GM12872 (cell line): ENCODE measurements at regions not wholly inside any gene's neighbourhood (a gene's known extent, or its start where the extent isn't known, plus 50 kb on each side); places are given as distances from the start of the nearest gene placed in this dataset.
A peak's percentile ranks its signal among the peaks of the same experiment; 100 is the strongest.

Experiments
- CTCF ChIP-seq: IDR thresholded peaks from 3 replicates; pipeline ENCODE4 v1.5.1; 2011; ENCODE audit warnings: low read depth, mild to moderate bottlenecking, low read length, moderate library complexity; ENCODE audit not compliant: insufficient read depth

GRCh38 chr15:61381501-61381900 is 152.4 kb upstream of the RORA start:
- TF ChIP-seq CTCF, result no peak

GRCh38 chr15:61380270-61380669 is 151.2 kb upstream of the RORA start:
- no peak for TF ChIP-seq CTCF

GRCh38 chr15:61379005-61379404 is 149.9 kb upstream of the RORA start:
- TF ChIP-seq CTCF, result no peak

DNA sequence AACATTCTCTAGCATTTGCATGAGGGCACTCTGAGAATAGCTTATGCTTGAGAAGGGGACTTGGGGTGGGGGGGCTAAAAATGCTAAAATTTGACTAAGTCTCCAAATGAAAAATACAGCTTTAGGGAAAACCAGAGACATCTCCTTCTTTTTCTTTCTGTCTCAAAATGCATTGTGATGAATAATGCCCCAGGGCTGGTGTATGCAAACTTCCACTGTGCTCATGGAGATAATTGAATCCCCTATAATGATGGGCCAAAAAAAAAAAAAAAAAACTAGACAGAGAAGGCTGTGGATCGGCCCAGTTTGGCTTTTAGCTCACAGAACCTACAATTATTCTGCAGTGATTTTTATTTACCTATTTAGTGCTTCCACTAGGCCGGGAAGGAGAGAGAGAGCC is 147.9 kb upstream of the RORA start:
- TF ChIP-seq CTCF, result no peak

GRCh38 chr15:61376516-61376915 is 147.4 kb upstream of the RORA start:
- TF ChIP-seq CTCF, result no peak

DNA sequence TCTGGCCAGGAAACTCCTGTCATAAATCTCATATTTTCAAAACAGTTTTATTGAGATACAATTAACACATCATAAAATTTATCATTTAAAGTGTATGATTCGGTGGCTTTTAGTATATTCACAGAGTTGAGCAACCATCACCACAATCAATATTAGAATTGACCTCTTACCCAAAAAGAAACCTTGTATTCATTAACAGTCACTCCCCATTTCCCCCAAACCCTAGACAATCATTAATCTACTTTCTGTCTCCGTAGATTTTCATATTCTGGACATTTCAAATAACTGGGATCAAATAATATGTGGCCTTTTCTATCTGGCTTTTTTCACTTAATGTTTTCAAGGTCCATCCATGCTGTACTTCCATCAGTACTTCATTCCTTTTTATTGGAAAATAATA is 145.7 kb upstream of the RORA start:
- TF ChIP-seq CTCF, result no peak

- 0 out of 3 replicates have a peak, but pooled peaks have one; percentile 17 for TF ChIP-seq CTCF
These were observed 138.9 kb upstream of the RORA start for GRCh38 chr15:61367953-61368352.

GRCh38 chr15:61364871-61365270 is 135.8 kb upstream of the RORA start:
- no peak for TF ChIP-seq CTCF
